ENCODE measurements at regions not wholly inside any gene's neighbourhood (a gene's known extent, or its start where the extent isn't known, plus 50 kb on each side); places are given as distances from the start of the nearest gene placed in this dataset.

- ATAC-seq (ENCODE audit: insufficient read depth, low FRiP score) (no peak), DNase-seq (no peak)
- TF ChIP-seq CTCF (IDR thresholded peaks at IDR 0.05; ENCODE audit: control extremely low read depth, extremely low read depth) = no peak
- H3K9ac ChIP-seq (ENCODE audit: insufficient read depth in 1 of 2, low read length in 2 of 2) = no peak overlapping the region
- no peak overlapping the region for H3K27ac ChIP-seq (ENCODE audit: low read depth in 1 of 2, low read length in 1 of 2)
- peaks cover 0 to 4% (median 0%) of the 10 kb centered on the region in 5 donors for H3K4me1 ChIP-seq (ENCODE audit: control insufficient read depth in 5 of 5, insufficient read depth in 5 of 5, low read length in 5 of 5)
- no peaks in the 10 kb centered on the region for H3K36me3 ChIP-seq (ENCODE audit: control insufficient read depth in 4 of 4, insufficient read depth in 4 of 4, low read length in 4 of 4)
- H3K9me3 ChIP-seq (ENCODE audit: control insufficient read depth in 4 of 4, insufficient read depth in 3 of 4, low read length in 3 of 4) = no peaks in the 10 kb centered on the region
- WGBS, 2 donors = 48 to 68% methylated on average over 5 of the region's 5 CpGs
- H3K27me3 ChIP-seq (ENCODE audit: control insufficient read depth in 3 of 3, insufficient read depth in 3 of 3, low read length in 2 of 3) = no peaks in the 10 kb centered on the region
- H3K4me3 ChIP-seq = no peak overlapping the region
Observed at GRCh38 chr12:88986056-88986455, 366.2 kb downstream of the DUSP6 start.

GRCh38 chr12:88985631-88986030 lies 366.7 kb downstream of the DUSP6 start:
- Histone ChIP-seq H3K9me3 (ENCODE audit: control insufficient read depth in 4 of 4, insufficient read depth in 3 of 4, low read length in 3 of 4) (no peaks in the 10 kb centered on the region), H3K27me3 (ENCODE audit: control insufficient read depth in 3 of 3, insufficient read depth in 3 of 3, low read length in 2 of 3) (no peaks in the 10 kb centered on the region), H3K9ac (ENCODE audit: insufficient read depth in 1 of 2, low read length in 2 of 2) (no peak overlapping the region), H3K36me3 (ENCODE audit: control insufficient read depth in 4 of 4, insufficient read depth in 4 of 4, low read length in 4 of 4) (no peaks in the 10 kb centered on the region), H3K27ac (ENCODE audit: low read depth in 1 of 2, low read length in 1 of 2) (no peak overlapping the region), H3K4me1 (ENCODE audit: control insufficient read depth in 5 of 5, insufficient read depth in 5 of 5, low read length in 5 of 5) (peaks cover 0 to 4% (median 0%) of the 10 kb centered on the region in 5 donors), H3K4me3 (no peak overlapping the region)
- WGBS, 2 donors = 80 to 92% methylated on average over 3 of the region's 3 CpGs
- no peak for TF ChIP-seq CTCF (IDR thresholded peaks at IDR 0.05; ENCODE audit: control extremely low read depth, extremely low read depth)
- DNase-seq = no peak
- ATAC-seq (ENCODE audit: insufficient read depth, low FRiP score) = no peak

GRCh38 chr12:88985011-88985410 lies 367.3 kb downstream of the DUSP6 start:
- TF ChIP-seq CTCF (IDR thresholded peaks at IDR 0.05; ENCODE audit: control extremely low read depth, extremely low read depth) = no peak
- ATAC-seq (ENCODE audit: insufficient read depth, low FRiP score) = no peak

GRCh38 chr12:88982694-88983093 lies 369.6 kb downstream of the DUSP6 start:
- H3K9me3 ChIP-seq (ENCODE audit: control insufficient read depth in 4 of 4, insufficient read depth in 3 of 4, low read length in 3 of 4) = no peaks in the 10 kb centered on the region
- no peaks in the 10 kb centered on the region for H3K36me3 ChIP-seq (ENCODE audit: control insufficient read depth in 4 of 4, insufficient read depth in 4 of 4, low read length in 4 of 4)
- no peak for DNase-seq
- no peak for ATAC-seq (ENCODE audit: insufficient read depth, low FRiP score)
- H3K9ac ChIP-seq (ENCODE audit: insufficient read depth in 1 of 2, low read length in 2 of 2) = no peak overlapping the region
- 88 to 93% methylated on average over 1 of the region's 1 CpG for WGBS, 2 donors
- TF ChIP-seq CTCF (IDR thresholded peaks at IDR 0.05; ENCODE audit: control extremely low read depth, extremely low read depth) = no peak
- H3K27me3 ChIP-seq (ENCODE audit: control insufficient read depth in 3 of 3, insufficient read depth in 3 of 3, low read length in 2 of 3) = no peaks in the 10 kb centered on the region
- H3K27ac ChIP-seq (ENCODE audit: low read depth in 1 of 2, low read length in 1 of 2) = no peak overlapping the region
- H3K4me3 ChIP-seq = no peak overlapping the region
- peaks cover 0 to 4% (median 0%) of the 10 kb centered on the region in 5 donors for H3K4me1 ChIP-seq (ENCODE audit: control insufficient read depth in 5 of 5, insufficient read depth in 5 of 5, low read length in 5 of 5)

More at GRCh38 chr12:88985011-88985410, 367.3 kb downstream of the DUSP6 start:
- Histone ChIP-seq H3K27ac (ENCODE audit: low read depth in 1 of 2, low read length in 1 of 2) (no peak overlapping the region), H3K27me3 (ENCODE audit: control insufficient read depth in 3 of 3, insufficient read depth in 3 of 3, low read length in 2 of 3) (no peaks in the 10 kb centered on the region), H3K9me3 (ENCODE audit: control insufficient read depth in 4 of 4, insufficient read depth in 3 of 4, low read length in 3 of 4) (no peaks in the 10 kb centered on the region), H3K4me1 (ENCODE audit: control insufficient read depth in 5 of 5, insufficient read depth in 5 of 5, low read length in 5 of 5) (peaks cover 0 to 4% (median 0%) of the 10 kb centered on the region in 5 donors), H3K9ac (ENCODE audit: insufficient read depth in 1 of 2, low read length in 2 of 2) (no peak overlapping the region), H3K36me3 (ENCODE audit: control insufficient read depth in 4 of 4, insufficient read depth in 4 of 4, low read length in 4 of 4) (no peaks in the 10 kb centered on the region), H3K4me3 (no peak overlapping the region)
- DNase-seq = no peak
- WGBS, 2 donors = 94 to 99% methylated on average over 3 of the region's 3 CpGs

Measured in lung (tissue), 11 donors.